ENCODE measurements at regions not wholly inside any gene's neighbourhood (a gene's known extent, or its start where the extent isn't known, plus 50 kb on each side); places are given as distances from the start of the nearest gene placed in this dataset.
"Not testable (repeated sequence)": the region's sequence is repeated elsewhere in the genome, so short reads cannot be mapped to it uniquely, and the experiment has no call there.

DNA sequence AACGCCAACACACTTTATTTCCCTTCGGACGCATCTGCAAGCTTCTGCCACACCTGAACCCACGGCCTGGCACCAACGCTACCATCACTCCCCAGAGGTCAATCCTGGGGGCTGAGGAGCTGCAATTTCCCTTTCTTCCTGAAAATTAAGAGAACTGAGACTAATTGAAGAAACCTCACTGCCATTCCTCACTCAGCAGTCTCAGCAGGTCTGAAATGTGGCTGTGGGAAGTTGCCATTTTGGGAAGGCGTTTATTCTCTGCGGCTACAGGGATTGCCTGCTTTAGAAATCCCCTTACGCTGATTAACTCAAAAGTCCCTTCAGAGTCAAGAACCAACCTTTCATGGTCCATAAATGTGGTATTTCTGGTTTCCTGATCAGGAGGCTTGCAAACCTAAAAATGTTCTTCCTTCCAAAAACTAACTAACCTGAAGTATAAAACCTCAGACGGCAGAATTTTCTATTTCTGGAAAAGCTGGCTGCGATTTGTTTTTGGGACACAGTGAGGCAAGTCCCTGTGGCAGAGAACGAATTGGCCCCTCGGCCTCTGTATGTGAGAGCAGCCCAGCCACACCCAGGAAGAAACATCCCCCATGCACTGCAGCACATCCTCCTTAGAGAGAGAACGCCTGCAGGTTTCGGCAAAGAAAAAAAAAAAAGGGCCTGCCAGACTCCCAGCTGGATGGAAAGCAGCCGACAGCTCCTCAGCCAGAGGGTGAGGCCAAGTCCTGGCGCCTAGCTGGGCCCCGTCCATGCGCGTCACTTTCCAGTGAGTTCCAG lies 5404.8 kb upstream of the TPTE start:
- TF ChIP-seq POLR2A (IDR thresholded peaks at IDR 0.05; ENCODE audit: extremely low read depth, insufficient read length) = not testable (repeated sequence)
- TF ChIP-seq, protein P1, sequence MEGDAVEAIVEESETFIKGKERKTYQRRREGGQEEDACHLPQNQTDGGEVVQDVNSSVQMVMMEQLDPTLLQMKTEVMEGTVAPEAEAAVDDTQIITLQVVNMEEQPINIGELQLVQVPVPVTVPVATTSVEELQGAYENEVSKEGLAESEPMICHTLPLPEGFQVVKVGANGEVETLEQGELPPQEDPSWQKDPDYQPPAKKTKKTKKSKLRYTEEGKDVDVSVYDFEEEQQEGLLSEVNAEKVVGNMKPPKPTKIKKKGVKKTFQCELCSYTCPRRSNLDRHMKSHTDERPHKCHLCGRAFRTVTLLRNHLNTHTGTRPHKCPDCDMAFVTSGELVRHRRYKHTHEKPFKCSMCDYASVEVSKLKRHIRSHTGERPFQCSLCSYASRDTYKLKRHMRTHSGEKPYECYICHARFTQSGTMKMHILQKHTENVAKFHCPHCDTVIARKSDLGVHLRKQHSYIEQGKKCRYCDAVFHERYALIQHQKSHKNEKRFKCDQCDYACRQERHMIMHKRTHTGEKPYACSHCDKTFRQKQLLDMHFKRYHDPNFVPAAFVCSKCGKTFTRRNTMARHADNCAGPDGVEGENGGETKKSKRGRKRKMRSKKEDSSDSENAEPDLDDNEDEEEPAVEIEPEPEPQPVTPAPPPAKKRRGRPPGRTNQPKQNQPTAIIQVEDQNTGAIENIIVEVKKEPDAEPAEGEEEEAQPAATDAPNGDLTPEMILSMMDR (IDR thresholded peaks at IDR 0.05; ENCODE audit: low read depth, low read length) = not testable (repeated sequence)

All from NB4 (cell line).